ENCODE measurements at regions not wholly inside any gene's neighbourhood (a gene's known extent, or its start where the extent isn't known, plus 50 kb on each side); places are given as distances from the start of the nearest gene placed in this dataset.

- TF ChIP-seq CTCF (IDR thresholded peaks at IDR 0.05; ENCODE audit: low read length) (no peak), EZH2 (optimal IDR thresholded peaks at IDR 0.05; ENCODE audit: low read depth, low read length) (no peak)
Observed at GRCh38 chr11:121722431-121723245, 269.9 kb upstream of the SORL1-AS1 start.
